Heart right ventricle (tissue), 16 donors: ENCODE measurements at regions not wholly inside any gene's neighbourhood (a gene's known extent, or its start where the extent isn't known, plus 50 kb on each side); places are given as distances from the start of the nearest gene placed in this dataset.

Experiments
- ATAC-seq, 8 donors: fragments of 200-7000 bp; cut with Tn5 transposase; one replicate each; pipeline ENCODE4 v1.9.1; 2020; ENCODE audit warnings: mild to moderate bottlenecking in 8 of 8, moderate library complexity in 8 of 8, moderate number of reproducible peaks in 1 of 8
- DNase-seq, 2 donors: peaks; one replicate each; pipeline ENCODE4 v3.0.0-alpha.2; 2020
- H3K27ac ChIP-seq, 10 donors: fragments of 200-600 bp; sonication (generic) in 2 of 10; one replicate each; pipeline versions ENCODE4 v1.5.0 to v1.8.0; 2020 to 2022; ENCODE audit warnings: mild to moderate bottlenecking in 3 of 10
- H3K27me3 ChIP-seq, 7 donors: fragments of 200-600 bp; one replicate each; pipeline ENCODE4 v1.8.0; 2021 to 2022; ENCODE audit warnings: mild to moderate bottlenecking in 2 of 7
- H3K36me3 ChIP-seq, 9 donors: fragments of 200-600 bp; sonication (generic) in 1 of 9; one replicate each; pipeline versions ENCODE4 v1.5.0 to v1.8.0; 2020 to 2022; ENCODE audit warnings: mild to moderate bottlenecking in 2 of 9
- H3K4me1 ChIP-seq, 9 donors: fragments of 200-600 bp; sonication (generic) in 1 of 9; one replicate each; pipeline versions ENCODE4 v1.5.0 to v1.8.0; 2020 to 2022; ENCODE audit warnings: mild to moderate bottlenecking in 4 of 9
- H3K4me3 ChIP-seq, 10 donors: fragments of 200-600 bp; sonication (generic) in 2 of 10; one replicate each; pipeline versions ENCODE4 v1.5.0 to v1.8.0; 2020 to 2022; ENCODE audit warnings: mild to moderate bottlenecking in 7 of 10, moderate library complexity in 2 of 10
- H3K9me3 ChIP-seq, 11 donors: fragments of 200-600 bp in 10 of 11; sonication (generic) in 2 of 11; one replicate each; pipeline versions ENCODE4 v1.5.0 to v1.8.0; 2013 to 2022; ENCODE audit warnings: mild to moderate bottlenecking in 2 of 11, control low read depth in 1 of 11, moderate library complexity in 1 of 11
- WGBS, 2 donors: extraction: QIAGEN DNeasy Blood & Tissue Kit; methylation state at CpG; one replicate each; pipeline ENCODE4 v1.1.7; 2013; ENCODE audit warnings: inconsistent platforms in 1 of 2; 5-methylcytosine and 5-hydroxymethylcytosine counted together
- intact Hi-C, 10 donors: fragments of 100-400 bp; cut with DNase I; formaldehyde crosslinking; loops; one replicate each; pipeline versions ENCODE4 v1.11.1 to v1.14.2; 2022
- TF ChIP-seq, protein P1 (sequence below), 9 donors: fragments of 200-600 bp; sonication (generic) in 2 of 9; IDR thresholded peaks; one replicate each; pipeline versions ENCODE4 v1.5.0 to v1.8.0; 2021 to 2022; ENCODE audit warnings: antibody characterized with exemption in 9 of 9, mild to moderate bottlenecking in 5 of 9, moderate library complexity in 1 of 9
- donor health status: Arrhythmogenic right ventricular cardiomyopathy.
- donor health status: ischemic (EF 13 %, LVEDD 7.1; RV severe dilation, severe dysfunction).
- donor health status: healthy with polysubstance abuse.
- donor health status: DM: no; HTN: yes; CAD: no.
- donor health status: DM: no; HTN: no; CAD: no.
- donor health status: ischemic (EF 25% LVEDD 6.9; RV normal size, moderate dysfunction).
- donor health status: ischemic (EF 25% LVEDD 5.7; RV mildly dilated, moderate dysfunction).
- donor health status: healthy.
- donor health status: DM: yes; HTN: yes; CAD: no.
- donor health status: Ischemic cardiomyopathy.
- donor health status: ischemic (EF 35%, LVEDD 5.7; RV mildly dilated, moderate dysfunction).
- donor health status: nonischemic (EF 11% LVEDD 7.7; RV severe dilation, severe dysfunction).
- donor health status: DM: yes; HTN: yes; CAD: no.
- donor health status: PGD.
- donor health status: ischemic (EF 29% LVEDD 5.4; RV normal size, mild dysfunction).
- donor health status: nonischemic (EF 23%, LVEDD 6.1; RV moderate dilation, normal function).

GRCh38 chr6:139549561-139550070, 175.2 kb upstream of the CITED2 start:
- Histone ChIP-seq H3K9me3 (no peaks in the 10 kb centered on the region), H3K27ac (no peak overlapping the region), H3K27me3 (no peaks in the 10 kb centered on the region), H3K36me3 (no peaks in the 10 kb centered on the region), H3K4me1 (peaks cover 0 to 26% (median 0%) of the 10 kb centered on the region in 9 donors), H3K4me3 (no peak overlapping the region)
- TF ChIP-seq, protein P1, sequence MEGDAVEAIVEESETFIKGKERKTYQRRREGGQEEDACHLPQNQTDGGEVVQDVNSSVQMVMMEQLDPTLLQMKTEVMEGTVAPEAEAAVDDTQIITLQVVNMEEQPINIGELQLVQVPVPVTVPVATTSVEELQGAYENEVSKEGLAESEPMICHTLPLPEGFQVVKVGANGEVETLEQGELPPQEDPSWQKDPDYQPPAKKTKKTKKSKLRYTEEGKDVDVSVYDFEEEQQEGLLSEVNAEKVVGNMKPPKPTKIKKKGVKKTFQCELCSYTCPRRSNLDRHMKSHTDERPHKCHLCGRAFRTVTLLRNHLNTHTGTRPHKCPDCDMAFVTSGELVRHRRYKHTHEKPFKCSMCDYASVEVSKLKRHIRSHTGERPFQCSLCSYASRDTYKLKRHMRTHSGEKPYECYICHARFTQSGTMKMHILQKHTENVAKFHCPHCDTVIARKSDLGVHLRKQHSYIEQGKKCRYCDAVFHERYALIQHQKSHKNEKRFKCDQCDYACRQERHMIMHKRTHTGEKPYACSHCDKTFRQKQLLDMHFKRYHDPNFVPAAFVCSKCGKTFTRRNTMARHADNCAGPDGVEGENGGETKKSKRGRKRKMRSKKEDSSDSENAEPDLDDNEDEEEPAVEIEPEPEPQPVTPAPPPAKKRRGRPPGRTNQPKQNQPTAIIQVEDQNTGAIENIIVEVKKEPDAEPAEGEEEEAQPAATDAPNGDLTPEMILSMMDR (IDR thresholded peaks at IDR 0.05): no peak
- ATAC-seq (peak in 1 of 8 donors; percentile 39), DNase-seq (no peak)
- intact Hi-C loops: no loop called here
- WGBS, 2 donors: 50 to 73% methylated on average over 5 of the region's 5 CpGs

- intact Hi-C loops: no loop called here
- no peak overlapping the region for H3K4me3 ChIP-seq
- no peaks in the 10 kb centered on the region for H3K9me3 ChIP-seq
- H3K27ac ChIP-seq: peak overlapping the region in 2 of 10 donors; percentile 3 to 57
- ATAC-seq: no peak
- no peak for DNase-seq
- no peaks in the 10 kb centered on the region for H3K36me3 ChIP-seq
- H3K4me1 ChIP-seq: peaks cover 0 to 26% (median 0%) of the 10 kb centered on the region in 9 donors
- TF ChIP-seq, protein P1 (IDR thresholded peaks at IDR 0.05): no peak
- H3K27me3 ChIP-seq: no peaks in the 10 kb centered on the region
These were observed 173.4 kb upstream of the CITED2 start for GRCh38 chr6:139547804-139548203.

GRCh38 chr6:139547122-139547776, 172.8 kb upstream of the CITED2 start:
- Histone ChIP-seq H3K4me1 (peaks cover 0 to 26% (median 0%) of the 10 kb centered on the region in 9 donors), H3K27me3 (no peaks in the 10 kb centered on the region), H3K9me3 (no peaks in the 10 kb centered on the region), H3K36me3 (no peaks in the 10 kb centered on the region), H3K27ac (peak overlapping the region in 3 of 10 donors; percentile 3 to 57 (median 39)), H3K4me3 (no peak overlapping the region)
- TF ChIP-seq, protein P1 (IDR thresholded peaks at IDR 0.05): no peak
- WGBS, 2 donors: 57 to 65% methylated on average over 4 of the region's 4 CpGs
- DNase-seq: peak in 1 of 2 donors; percentile 7
- ATAC-seq: peak in 5 of 8 donors; percentile 20 to 60 (median 51)
- intact Hi-C loops: no loop called here

GRCh38 chr6:139546106-139546472, 171.6 kb upstream of the CITED2 start:
- H3K27me3 ChIP-seq: no peaks in the 10 kb centered on the region
- TF ChIP-seq, protein P1 (IDR thresholded peaks at IDR 0.05): no peak
- H3K36me3 ChIP-seq: no peaks in the 10 kb centered on the region
- intact Hi-C loops: no loop called here
- ATAC-seq (no peak), DNase-seq (no peak)
- H3K4me3 ChIP-seq: no peak overlapping the region
- H3K4me1 ChIP-seq: peaks cover 0 to 26% (median 0%) of the 10 kb centered on the region in 9 donors
- 94 to 97% methylated on average over 2 of the region's 2 CpGs for WGBS, 2 donors
- peak overlapping the region in 1 of 10 donors; percentile 4 for H3K27ac ChIP-seq
- H3K9me3 ChIP-seq: no peaks in the 10 kb centered on the region
